HG02970 (cell line): ENCODE measurements at regions not wholly inside any gene's neighbourhood (a gene's known extent, or its start where the extent isn't known, plus 50 kb on each side); places are given as distances from the start of the nearest gene placed in this dataset.

Experiments
- ATAC-seq: cut with Tn5 transposase; IDR thresholded peaks from one replicate; pipeline ENCODE4 v1.9.1; 2021; ENCODE audit warnings: mild to moderate bottlenecking, moderate library complexity, moderate number of reproducible peaks; ENCODE audit not compliant: unreplicated experiment, low FRiP score

DNA sequence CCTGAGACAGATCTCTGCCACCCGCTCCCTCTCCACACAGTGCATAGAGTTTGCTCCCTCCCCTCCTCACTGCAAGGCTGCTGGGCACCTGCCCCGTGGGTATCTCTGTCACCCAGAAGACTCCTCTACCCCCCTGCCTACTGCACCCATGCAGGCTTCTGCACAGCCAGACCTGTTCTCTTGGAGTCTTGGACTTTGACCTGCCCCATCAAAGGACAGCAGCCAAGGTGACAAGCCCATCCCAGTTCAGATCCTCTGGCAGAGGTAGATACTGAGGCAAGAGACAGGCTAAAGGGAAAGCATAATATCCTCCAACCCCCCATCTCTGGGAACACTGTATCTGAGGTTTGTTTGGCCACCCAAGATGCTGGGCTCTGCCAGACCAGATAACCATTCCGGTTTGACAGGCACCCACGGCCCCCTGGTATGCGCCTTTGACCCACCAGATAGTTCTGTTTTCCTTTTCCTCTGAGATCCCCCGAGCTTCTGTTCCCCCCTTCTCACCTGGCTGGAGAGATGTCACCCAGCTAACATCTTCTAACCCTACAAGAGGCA is 239.6 kb downstream of the SOX9 start:
- ATAC-seq, result no peak

GRCh38 chr17:72361892-72362291 is 241.1 kb downstream of the SOX9 start:
- ATAC-seq, result no peak

- no peak for ATAC-seq
Observed at GRCh38 chr17:72362376-72363088, 241.7 kb downstream of the SOX9 start.

GRCh38 chr17:72363089-72363610 is 242.3 kb downstream of the SOX9 start:
- ATAC-seq, result no peak

GRCh38 chr17:72365857-72366414 is 245.1 kb downstream of the SOX9 start:
- no peak for ATAC-seq

GRCh38 chr17:72366626-72367025 is 245.8 kb downstream of the SOX9 start:
- no peak for ATAC-seq

DNA sequence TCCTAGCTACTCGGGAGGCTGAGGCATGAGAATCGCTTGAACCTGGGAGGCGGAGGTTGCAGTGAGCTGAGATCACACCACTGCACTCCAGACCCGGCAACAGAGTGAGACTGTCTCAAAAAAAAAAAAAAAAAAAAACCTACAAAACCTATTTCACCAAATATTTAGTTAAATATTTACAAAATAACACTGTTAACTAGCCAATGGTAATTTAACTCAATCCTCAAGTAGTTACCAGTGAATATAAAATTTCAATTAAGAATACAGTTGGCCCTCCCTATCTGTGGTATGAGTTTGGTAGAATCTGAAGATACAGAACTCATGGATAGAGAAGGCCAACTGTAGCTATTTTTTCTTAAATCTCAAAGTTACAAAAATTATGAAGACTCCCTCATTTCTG is 247.4 kb downstream of the SOX9 start:
- ATAC-seq, result no peak

DNA sequence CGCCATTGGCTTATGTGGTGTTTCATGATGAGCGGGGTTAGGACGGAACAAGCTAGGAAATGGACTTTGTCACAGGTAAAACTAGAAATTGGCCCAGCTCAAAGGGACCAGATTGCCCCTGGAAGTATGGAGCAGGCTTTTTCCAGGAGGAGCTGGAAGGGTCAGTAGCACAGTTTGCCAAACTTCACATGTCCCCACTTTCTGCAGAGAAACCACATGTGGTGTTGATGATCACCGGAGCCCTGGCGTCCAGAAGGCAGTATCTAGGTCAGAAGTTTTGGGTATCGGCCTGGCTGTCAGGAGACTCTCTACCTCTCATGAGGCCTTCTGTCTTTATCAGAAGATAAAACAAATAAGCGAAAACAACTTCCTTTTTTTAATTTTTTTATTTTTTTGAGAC is 248.5 kb downstream of the SOX9 start:
- ATAC-seq, result no peak

GRCh38 chr17:72370819-72371218 is 250.0 kb downstream of the SOX9 start:
- no peak for ATAC-seq

DNA sequence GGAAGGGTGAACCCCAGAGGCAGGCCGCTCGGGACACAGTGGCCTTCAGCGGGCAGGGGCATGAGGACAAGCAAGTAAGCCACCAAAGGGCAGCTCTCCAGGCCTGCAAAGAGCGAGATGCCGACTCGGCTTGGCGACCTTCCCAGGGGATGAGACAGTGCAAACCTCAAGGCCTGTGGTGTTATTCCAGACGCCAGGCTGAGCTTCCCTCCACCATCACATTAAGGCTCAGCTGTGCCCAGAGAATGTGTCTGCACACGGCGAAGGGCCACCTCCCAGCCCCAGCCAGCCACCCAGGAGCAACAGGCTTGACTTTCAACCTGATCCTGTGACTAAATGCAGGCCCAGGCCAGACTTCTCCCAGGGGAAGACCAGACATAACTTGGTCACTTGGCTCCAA is 251.4 kb downstream of the SOX9 start:
- no peak for ATAC-seq

DNA sequence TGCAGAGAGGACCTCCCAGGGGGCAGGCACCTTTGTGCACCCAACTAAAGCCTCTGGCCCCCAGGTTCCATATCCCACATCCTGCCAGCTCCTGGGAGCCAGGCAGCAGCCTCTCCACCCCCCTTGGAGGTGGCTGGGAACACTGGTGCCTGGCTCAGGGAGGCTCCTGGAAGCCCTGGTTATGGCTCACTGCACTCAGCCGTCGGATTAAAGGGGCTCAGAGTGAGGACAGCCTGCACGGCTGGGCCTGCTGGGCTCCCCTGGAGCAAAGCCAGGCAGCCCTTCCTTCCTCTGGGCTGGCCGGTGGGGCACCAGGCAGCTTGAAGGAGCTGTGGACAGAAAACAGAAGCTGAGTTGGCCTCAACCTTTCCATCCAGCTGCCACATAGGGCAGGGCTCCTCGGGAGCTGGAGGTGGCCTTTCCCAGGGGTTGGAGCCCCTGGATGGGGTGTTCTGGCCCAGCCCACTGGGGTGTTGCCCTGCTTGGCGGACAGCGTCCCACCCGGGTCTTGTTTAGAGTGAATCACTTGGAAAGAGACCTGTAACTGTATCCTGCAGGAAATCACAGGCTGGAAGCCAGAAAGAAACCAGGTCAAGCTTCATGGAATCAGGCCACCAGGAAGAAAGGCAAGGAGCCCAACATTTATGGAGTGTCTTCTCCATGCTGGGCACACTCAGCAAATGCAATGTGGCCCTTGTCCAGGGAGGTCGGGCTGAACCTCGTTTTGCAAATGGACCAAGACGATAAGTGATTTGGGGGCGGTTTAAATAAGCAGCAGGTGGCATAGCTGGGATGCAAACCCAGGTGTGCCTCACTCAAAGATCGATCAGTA is 253.3 kb downstream of the SOX9 start:
- no peak for ATAC-seq

DNA sequence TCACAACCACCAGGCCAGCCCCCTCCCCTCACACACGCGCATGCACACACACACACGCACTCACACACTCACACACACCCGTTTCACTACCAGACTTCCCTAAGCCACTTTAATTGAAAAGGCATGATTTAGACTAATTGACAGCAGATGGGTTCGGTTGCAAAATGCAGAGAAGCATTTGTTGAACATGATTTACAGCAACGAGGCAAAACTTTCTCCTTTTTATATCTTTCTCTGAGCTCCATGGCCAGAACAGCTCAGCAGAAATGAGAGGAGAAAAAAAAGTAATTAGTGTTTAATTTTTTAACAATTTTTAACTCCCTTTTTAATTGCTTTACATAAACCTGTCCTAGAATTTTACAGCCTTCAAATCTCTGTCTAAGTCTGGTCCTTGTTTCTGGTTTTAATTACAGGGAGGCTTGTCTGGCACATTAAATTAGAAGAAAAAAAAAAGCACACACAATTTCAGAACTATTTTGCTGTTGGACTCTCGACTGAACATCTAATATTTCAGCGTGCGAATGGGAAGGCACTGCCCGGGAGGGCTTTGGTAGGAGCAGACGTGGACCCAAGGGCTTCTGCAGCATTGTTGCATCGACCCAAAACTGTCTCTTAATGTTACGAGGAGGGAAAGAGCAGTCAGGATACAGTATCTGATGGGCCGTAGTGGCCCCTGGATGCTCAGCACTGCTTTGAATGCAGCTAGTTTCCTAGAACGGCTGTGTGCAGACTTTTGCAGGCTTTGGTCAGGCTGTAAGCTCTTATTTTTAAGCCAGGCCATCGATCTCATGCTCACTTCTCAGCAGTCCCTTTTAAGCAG is 255.9 kb downstream of the SOX9 start:
- no peak for ATAC-seq

GRCh38 chr17:72378414-72379390 is 257.9 kb downstream of the SOX9 start:
- no peak for ATAC-seq

- ATAC-seq, result no peak
Observed at GRCh38 chr17:72379516-72379915, 258.7 kb downstream of the SOX9 start.

DNA sequence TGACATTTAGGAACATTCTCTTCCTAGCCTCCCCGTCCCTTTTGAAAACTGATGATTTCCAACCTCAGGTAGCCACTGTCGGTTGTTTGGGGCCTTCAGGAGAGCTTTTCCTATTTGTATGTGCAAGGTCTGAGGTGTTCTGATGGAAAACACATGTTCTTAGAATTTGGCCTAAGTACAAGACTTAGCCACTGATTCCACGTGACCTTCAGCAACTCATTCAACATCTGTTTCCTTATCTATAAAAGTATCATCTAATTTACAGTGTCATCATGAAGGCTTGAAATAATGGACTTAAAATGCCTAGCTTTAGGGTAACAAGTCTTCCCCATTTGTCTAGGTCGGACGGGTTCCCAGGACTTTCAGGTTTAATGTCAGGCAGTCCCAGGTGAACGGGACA is 259.3 kb downstream of the SOX9 start:
- no peak for ATAC-seq

GRCh38 chr17:72380737-72381136 is 259.9 kb downstream of the SOX9 start:
- no peak for ATAC-seq

DNA sequence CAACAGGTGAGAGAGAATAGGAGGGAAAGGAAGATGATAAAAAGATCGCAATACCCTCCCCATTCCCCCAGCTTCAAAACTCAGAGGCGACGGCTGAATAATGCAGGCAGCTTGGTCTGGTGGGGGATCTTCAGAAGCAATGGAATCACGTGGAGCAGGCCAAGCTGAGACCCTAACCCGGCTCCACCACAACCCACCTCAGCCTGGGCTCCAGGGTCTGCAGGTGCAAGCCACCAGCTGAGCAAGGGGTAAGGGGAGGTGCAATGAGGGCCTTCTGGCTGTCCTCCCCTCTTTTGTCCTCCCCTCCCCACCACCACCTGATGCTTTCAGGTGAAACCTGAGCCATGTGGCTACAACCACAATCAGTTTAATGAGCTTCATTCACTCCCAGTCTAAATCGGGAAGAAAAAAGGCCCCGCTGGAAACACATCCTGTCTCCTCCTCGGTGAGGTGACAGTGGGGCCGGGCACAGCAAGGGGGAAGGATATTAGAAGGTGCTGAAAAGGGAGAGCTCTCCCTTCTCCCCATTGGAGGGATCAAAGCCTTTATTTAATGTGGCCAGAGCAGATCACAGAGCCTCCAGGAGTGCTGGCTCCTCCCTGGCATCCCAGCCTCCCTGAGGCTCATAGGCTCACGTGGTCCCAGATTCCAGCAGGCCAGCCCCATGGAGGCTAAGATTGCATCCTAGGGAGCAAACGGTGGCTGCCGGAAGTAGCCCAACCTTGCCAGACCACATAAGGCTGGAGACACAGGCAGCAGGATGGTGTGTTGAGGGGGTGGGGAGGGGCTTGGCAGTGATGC is 261.0 kb downstream of the SOX9 start:
- ATAC-seq, result no peak

- no peak for ATAC-seq
Observed at GRCh38 chr17:72382971-72383722, 262.3 kb downstream of the SOX9 start.
